ENCODE measurements at regions not wholly inside any gene's neighbourhood (a gene's known extent, or its start where the extent isn't known, plus 50 kb on each side); places are given as distances from the start of the nearest gene placed in this dataset.

DNA sequence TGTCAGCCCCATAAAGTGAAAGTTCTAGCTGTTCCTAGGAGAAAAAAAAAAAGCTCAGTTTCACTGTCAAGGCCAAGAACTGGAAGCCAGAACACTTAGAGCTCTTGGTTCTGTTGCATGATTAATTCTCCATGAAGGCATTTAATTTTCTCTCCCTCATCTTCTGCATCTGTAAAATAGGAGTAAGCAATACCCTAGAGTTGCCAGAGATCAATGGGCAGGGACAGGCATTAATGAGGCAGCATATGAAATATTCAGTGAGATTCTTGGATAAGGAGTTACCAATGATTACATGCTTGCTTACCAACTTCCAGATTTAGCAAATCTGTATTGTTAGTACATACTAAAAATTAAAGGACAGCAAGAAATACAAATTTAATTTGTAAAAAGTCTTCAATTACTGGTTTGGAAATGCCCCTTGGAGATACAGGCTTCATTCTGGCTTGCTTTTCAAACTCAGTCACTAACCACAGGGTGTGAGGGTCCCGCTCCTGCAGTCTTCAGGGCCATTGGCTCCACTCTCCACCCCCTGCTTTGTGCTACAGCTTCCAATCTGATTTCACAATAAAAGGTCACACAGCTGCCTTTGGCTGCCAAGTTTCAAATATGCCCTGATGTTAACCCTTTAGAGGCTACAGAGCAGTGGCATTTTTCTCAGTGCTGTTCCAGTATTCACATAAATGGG, 624.6 kb downstream of the BNC2 start:
- no peak for DNase-seq (ENCODE audit: low read depth)

DNA sequence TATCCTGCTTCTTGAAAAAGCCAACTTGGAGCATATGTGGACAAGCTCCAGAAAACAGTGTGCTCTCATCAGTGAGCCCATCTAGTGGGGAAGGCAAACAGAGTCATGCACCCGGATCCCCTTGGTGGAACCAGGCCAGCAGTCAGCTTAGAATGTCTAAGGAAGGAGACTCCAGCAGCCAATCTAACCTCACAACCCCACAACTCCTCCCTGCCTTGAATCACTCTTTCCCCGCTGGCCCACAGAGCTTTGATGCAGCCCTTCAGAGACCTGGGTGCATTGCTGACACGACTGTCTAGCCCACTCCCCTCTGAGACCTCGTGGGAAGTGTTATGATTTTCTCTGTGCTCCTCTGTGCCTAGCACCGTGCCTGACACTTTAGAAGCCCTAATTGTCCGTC, 623.7 kb downstream of the BNC2 start:
- DNase-seq (ENCODE audit: low read depth) = no peak

DNA sequence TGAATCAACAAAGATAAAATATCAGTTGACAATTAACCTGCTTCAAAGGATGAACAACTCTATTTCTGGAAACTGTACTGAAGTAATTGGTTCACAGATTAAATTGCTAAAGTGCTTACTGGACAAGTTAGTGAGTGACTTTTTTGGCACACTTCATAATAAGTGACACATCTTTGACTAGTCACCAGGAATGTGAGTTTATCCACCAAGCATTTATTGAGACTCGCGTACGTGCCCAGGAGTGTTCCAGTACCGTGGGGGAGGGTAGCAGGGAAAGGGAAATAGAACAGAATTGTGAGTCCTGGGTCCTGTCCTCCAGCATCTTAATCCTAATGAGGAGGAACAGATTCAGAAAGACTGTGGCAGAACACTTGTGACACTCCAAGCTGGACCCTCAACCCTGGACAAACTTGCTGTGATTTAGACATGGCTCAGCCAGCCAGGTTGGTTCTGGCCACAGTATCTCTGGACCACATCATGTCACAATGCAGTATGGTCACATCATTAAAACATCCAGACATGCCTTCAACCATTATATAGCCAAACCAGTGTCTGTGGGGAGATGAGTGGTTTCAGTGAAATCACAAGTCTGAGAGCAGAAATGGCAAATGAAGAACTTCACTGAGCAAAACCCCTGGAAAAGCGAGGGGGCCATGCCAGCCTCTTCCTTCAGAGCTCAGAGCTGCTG, 623.1 kb downstream of the BNC2 start:
- DNase-seq (ENCODE audit: low read depth) = peak; percentile 87

DNA sequence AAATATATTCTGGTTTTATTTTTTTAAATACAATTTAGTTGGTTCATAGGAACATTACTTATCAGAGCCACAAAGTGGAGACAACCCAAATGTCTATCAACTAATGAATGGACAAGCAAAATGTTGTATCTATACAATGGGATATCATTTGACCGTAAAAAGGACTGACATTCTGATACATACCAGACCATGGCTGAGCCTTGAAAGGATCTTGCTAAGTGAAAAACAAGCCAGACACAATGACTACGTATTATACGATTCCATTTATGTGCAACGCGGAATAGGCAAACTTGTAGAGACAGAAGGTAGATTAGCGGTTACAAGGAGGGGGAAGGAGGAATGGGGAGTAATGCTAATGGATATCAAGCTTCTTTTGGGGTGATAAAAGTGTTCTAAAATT, 621.6 kb downstream of the BNC2 start:
- DNase-seq (ENCODE audit: low read depth) = no peak

DNA sequence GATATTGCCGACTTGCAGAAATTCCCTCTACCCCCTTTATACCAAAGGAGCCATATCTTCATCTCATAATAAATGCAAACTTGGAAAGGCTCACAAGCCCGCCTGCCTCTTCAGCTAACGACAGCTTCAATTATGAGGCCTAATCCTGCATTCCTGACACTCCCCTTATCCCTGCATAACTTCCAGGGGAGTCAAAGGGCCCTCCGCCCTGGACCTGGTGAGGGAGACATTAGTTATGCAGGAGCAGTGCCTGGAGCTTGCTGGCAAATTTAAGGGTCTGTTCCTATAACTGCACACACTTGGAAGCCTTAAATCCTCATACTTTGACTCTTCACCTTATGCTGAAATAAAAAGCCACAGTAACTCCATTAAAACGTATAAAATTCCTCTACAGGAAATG, 617.9 kb downstream of the BNC2 start:
- no peak for DNase-seq (ENCODE audit: low read depth)

DNA sequence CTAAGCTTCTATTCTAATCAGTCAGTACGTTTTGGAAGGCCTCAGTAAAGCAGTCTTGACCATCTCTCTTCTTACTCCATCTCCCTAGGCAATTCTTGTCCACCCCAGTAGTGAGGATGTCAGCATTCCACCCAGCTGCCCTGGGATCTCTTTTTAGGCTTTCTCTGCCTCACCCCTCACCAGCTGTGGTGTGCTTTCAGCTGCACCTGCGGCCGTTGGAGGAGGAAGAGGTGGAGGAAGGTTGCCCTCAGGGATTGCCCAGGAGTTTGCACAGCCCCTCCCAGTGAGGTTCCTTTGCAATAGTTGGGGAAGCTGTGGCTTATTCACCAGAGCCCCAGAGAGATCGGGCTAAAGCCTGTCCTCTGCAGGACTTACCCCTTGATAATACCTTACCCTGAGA, 615.8 kb downstream of the BNC2 start:
- DNase-seq (ENCODE audit: low read depth) = no peak

DNA sequence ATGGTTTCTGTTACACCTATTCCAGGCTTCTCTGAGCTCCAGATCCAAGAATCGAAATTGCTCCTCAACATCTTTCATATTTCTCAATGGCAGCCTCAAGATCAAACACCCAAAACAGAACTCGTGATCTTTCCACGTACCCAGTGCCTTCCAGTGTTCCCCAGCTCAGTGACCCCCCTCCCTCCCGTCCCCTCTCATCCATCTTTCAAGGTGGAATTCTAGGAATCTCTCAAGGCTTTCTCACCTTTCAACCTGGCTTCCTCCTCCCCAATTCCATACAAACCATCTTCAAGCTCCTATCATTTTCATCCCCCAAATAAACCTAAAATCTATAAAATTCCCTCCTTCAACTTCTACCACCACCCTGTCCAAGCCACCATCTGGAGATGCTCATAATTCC, 615.3 kb downstream of the BNC2 start:
- DNase-seq (ENCODE audit: low read depth) = no peak

DNA sequence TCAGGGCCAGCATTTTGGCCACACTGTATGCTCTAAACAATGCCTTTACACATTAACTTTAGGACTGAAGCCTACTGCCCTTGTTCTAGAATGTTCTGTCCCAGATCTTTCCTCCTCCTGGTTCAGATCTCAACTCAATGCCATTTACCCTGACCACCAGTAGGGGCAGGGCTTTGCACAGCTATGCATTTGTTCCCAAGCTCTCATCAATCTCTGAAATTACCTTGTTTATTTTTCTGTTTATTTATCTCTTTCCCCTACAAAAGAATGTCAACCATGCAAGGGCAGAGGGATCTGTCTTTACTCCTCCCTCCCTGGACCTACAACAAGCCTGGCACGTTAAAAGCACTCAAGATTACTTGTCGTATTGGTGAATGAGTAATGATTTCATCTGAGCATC, 612.9 kb downstream of the BNC2 start:
- peak; percentile 37 for DNase-seq (ENCODE audit: low read depth)

DNA sequence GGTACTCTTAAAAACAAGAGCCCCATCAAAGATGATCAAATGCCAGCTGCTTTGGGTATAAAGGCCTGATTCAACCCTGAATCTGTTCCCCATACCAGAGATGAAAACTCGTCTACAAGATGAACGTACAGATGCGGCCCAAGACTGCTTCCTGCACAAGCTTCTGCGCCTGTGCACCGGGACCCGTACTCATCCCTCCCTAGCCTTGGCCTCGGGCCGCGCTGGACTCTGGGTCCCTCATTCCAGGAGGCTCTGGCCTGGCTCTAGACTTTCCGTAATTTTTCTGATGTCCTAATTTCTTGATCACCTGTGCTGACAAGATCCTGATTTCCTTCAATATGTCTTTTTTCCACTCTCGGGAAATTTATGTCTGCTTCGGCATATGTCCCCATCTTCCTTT, 612.3 kb downstream of the BNC2 start:
- no peak for DNase-seq (ENCODE audit: low read depth)

DNA sequence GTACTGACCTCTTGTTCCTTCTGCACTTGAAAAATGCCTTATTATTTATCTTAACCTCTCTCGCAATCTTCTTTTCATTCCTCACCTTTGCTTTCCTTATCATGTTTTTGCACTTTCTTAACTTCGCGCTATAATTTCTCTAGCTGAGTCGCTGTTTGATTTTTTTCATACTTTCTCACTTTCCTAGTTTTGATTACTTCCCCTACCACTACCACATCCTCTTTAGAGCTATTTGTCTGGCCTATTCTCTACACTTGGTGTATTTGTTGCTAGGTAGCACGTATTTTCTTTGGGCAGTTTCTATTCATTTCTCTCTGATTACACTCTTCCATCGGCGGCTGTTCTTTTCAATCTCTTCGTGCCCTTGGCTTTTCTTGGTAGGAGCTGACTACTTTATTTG, 611.8 kb downstream of the BNC2 start:
- DNase-seq (ENCODE audit: low read depth) = no peak

DNA sequence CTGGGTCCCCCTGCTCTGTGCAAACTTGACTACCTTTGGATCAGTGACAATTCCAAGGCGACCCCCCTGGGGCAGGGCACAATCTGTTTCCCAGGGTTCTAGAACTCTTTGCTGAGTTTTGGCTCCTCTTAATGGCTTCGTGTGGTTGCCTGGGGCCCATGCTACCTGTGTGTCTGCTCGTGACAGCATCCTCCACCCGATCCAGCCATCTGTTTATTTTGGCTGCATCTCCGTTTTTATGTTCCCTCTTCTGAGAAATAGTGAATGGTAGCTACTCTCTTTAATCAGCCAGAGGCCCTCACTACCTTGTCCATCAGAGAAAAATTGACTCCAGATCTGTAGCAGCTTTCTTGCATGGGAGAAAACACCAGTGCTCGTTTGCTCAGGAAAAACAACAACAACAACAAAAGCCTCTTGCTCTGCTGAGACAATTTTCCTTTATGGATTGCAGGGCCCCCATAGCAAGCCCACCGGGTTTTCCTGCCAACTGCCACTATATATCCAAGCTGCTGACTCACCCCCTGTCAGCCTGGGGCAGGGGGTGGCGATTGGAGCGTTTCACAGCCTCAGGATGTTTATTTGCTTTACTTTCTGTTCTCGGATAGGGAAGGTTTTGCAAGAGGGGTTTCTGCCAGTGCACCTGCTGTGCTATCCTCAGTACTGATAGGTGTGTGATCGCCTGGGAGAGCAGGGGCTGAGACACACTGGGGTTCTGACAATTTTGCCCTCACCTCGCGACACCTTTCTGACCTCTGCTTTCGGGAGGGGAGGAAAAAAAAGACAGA, 607.8 kb downstream of the BNC2 start:
- DNase-seq (ENCODE audit: low read depth) = peak; percentile 49

DNA sequence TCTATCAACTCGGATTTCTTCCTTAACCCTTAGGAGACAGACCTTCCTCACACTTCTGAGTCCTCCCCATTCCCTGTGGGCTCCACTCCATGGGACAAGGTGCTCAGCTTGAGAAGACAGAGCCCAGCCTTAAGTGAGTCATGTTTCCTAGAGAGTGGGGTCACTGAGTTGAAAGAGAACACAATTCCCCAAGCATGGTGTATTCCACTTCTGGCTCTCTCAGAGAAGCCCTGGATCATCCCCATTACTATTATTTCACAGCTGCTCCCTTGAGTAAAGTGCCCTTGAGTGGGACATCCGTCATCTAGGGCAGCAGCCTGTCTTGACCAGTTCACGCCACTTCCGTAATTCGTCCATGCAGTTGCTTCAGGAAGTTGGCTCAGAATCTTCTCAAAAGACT, 604.8 kb downstream of the BNC2 start:
- DNase-seq (ENCODE audit: low read depth) = no peak

DNA sequence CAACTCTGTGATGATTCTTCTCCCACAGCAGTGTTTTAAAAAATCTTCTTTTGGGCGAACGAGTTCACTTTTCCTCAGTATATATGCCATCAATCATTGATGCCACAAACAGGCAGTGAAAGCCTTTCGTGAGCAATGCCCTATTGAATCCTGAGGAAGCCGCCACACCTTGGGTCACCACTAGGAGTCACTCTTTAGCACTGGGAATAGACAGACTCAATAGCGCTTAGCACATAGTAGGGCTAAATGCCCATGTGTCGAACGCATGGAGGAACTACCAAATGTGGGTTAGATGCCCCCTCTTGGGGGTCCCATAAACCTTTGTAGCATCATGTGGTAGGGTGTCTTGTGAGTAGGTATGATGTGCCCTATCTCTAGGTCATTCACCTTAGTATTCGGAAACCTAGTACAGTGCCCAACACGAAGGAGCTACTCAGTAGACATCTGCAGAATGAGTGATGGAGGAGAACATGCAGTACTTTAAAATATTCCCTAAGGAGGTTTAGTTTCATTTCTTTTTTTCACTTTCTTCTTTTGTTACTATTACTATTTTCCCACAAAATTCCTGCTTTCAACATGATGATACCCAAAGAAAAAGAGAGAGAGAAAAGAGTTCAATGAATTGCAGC, 603.7 kb downstream of the BNC2 start:
- DNase-seq (ENCODE audit: low read depth) = peak; percentile 22

DNA sequence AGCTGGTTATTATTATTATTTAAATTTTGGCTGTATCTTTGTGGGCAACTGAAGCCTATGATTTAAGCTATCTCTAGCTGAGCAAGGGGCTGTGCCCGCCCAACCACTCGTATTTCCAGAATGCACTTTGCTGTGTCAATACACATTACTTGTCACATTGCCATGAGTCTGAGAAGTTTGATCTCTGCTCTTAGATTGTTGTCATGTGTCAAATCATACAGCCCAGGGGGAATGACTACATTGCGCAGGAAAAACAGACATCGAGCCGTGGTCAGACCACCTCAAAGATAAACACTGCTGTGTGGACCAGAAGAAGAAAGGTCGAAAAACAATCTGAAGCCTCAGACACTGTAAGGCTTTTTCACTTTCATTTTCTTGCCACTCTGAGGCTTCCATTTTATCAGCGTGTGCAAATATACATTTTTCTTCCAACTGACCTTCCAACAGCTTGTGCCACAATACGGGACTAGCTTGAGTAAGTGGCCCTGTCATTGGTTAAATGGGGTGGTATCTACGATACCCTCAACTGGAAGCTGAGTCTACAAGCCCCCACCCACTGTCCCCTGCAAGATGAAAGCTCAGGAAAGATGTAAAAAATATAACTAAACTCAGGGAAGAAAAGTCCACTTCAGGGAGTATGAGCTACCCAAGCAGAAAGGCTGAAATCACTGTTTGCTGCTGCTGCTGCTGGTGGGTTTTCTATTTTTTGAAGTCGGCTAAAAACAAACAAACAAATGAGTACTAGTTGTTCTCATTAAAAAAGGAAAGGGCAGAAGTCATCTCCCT, 603.0 kb downstream of the BNC2 start:
- DNase-seq (ENCODE audit: low read depth) = peak; percentile 40

DNA sequence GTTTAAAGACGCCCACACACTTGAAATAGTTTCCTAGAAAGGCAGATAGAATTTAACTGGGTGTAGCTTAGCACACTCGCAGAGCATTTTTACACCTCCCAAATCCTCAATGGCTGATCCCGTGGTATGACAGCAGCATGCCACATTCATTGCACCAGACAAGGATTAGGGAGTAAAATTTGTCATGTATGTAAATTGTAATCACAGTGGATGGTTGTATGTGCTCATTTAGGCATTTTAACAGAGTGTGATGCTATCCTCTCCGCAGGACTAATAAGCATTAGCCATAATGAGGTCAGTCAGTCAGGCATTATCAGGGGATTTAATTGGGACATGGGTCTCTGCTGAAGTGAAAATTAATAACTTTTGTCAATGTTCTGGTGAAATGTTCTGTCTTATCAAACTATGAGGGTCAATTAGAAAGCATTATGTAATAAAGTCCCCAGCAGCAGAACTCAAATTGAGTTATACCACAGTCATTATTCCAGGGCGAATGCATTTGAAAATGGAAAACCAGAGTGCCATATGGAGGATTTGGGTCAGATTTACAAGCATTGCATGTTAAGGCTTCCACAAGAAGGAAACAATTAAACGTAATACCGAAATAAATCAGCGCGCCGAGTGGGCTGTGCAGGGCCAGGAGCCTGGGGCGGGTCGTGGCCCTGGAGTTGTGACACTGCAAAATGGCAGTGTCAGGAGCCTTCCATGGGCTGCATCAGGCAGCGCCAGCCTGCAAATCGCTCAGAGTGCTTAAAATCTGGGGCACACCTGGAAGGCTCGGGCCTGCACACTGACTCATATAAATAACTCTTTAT, 602.2 kb downstream of the BNC2 start:
- DNase-seq (ENCODE audit: low read depth) = no peak

DNA sequence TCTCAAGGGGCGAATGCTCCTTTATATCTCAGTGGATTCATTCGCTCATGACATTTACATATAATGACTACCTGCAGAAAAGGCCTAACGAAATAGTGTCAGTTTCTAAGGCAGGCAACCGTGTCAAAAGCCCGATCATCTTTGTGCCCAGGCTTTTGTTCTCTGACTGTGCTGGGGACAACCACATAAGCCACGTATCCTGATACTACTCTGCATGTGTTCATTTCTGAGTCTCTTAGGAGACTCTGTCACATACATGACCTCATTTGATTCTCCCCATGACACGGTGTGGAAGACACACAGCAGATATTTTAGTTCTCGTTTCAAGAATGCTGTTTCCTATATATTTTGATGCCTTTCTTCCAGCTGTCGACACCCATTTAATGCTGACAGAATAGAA, 598.5 kb downstream of the BNC2 start:
- DNase-seq (ENCODE audit: low read depth) = no peak

DNA sequence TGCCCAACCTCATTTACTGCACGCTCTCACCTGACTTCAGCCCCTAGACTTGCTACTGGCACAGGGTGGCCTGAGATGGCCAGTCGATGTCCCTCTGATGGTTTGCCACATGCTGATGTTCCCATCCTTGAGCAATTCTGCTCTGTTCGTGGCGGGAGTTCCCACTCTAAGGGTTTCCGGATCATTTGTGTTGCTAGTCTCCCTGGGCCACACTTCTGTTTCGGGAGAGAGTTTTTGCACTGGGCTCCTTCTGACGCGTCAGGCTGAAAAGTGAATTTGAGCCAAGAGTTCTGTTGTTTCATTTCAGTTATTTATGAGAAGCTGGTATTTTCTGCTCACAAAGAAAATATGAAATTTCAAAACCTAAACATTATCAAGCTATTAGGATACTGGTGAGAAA, 597.7 kb downstream of the BNC2 start:
- no peak for DNase-seq (ENCODE audit: low read depth)

DNA sequence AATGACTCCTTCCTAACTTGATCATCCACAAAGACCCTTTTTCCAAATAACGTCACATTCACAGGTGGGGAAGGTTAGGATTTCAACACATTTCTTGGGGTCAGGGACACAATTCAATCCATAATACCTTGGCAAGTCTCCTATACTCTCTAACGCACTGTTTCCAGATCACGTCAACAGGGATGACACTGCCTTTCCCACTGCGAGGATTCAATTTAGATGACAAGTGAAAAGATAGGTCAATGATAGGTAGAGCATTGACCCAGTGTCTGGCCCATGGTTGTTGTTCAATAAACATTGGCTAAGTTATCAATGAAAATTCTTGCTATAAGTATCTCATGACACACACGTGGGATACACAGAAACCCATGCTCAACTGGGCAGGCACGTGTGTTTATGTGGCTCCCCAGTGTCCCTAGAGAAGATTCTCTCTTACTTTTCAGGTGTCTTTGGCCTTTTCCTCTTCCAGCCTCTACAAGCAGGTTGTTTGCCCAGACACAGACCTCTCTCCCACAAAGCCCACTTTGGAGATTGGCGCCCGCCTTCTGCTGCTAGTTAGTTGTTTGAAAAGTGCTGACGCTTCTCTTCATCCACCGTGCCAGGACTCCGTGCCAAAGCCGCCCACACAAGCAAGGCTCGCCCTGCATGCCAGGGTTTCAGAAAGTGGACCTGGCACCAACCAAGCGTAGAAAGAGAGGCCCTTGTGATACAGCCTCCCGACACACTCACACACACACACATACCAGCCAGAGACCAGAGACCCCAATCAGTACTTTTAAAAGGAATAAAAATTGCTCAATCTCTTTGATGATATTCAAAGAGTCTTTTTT, 594.5 kb downstream of the BNC2 start:
- no peak for DNase-seq (ENCODE audit: low read depth)

DNA sequence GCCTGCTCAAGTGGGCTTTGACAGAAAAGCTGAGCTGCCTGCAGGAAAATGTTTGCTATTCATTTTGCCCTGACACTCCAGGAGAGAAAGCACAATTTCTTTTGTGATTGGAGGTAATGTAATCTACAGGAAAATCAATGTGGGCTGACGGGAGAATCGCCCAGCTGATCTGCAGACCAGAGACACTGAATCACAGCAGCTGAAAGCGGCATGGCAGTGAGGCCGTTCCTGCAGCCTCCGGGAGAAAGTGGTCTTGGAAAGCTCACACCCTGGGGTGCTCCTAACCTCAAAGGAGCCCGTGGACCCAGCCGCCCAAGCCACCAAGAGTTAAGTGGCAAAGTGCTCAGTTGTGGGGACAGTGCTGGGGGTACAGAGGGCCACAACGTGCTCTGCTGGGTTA, 593.6 kb downstream of the BNC2 start:
- no peak for DNase-seq (ENCODE audit: low read depth)

DNA sequence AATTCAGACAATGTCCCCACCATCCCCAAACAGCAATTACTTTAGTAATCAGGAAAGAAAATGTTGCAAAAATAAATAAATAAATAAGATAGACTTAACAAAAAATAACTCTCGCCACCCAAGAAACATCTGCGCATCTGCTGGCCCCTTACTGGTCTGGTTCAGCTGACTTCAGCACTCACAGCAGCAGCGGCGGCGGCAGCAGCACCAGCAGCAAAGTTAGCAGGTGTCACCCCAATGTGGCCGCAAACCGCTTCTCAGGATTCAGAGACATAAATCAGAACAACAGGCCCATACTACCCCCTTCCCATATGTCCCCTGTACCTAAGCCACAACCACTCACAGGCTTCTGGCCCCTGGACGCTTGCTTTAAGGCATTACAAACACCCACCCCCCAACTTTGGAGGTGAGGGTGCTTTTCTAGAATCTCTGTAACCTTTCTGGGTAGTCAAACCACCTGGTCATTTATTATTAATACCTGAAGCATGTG, 593.0 kb downstream of the BNC2 start:
- no peak for DNase-seq (ENCODE audit: low read depth)
